Stimulated activated CD8-positive, alpha-beta memory T cell treated with anti-CD3 and anti-CD28 coated beads, Interleukin-2, amount 100 ng/mL, for 48 hours (primary cell): ENCODE measurements at regions not wholly inside any gene's neighbourhood (a gene's known extent, or its start where the extent isn't known, plus 50 kb on each side); places are given as distances from the start of the nearest gene placed in this dataset.

Experiments used
- DNase-seq, 2 donors: peaks; one replicate each; pipeline ENCODE4 v3.0.0-alpha.2; 2020; ENCODE audit warnings: low read depth in 2 of 2

DNA sequence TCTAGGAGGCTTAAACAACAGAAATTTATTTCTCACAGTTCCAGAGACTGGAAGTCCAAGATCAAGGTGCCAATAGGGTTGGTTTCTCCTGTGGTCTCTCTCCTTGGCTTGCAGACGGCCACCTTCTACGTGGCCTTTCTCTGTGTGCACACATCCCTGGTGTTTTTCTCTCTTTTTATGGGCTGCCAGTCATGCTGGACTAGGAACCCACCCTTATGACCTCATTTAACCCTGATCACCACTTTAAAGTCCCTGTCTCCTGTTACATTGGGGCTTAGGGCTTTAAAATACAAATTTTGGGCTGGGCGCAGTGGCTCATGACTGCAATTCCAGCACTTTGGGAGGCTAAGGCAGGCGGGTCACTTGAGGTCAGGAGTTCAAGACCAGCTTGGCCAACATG, 157.1 kb downstream of the TLE1 start:
- DNase-seq, result no peak

DNA sequence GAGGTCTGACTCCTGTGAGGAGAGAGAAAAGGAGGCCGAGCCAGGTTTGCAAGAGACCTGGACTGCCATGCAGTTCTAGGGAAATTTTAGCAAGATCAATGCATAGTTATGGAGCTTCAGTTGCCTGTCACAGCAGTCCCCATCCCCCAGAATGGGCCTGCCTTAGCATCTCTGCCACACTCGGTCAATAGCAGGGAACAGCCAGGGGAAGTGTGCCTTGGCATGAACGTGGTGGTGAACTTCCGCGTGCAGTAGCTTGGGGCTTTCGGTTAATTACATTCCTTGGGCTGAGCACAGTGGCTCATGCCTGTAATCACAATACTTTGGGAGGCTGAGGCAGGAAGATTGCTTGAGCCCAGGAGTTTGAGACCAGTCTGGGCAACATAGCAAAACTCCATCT, 157.8 kb downstream of the TLE1 start:
- DNase-seq, result no peak

DNA sequence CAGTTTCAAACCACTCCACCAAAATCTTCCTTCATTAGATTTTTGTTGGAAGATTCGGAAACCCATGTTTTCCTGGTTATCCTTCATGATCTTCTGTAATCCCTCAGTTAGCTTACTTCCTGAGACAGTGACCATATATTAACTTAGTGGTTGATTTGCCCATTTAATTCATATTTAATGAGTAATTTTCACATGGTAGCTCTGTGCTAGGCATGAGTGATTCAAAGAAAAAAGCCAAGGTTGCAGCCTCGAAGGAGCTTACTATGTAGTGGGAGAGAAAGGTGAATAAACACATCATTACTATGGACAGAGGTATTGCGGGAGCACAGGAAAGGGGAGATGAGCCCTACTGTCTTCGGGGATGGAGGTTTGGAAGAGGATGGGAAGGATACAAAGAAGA, 158.5 kb downstream of the TLE1 start:
- no peak for DNase-seq

GRCh38 chr9:81530310-81530810, 159.0 kb downstream of the TLE1 start:
- no peak for DNase-seq

GRCh38 chr9:81529556-81530193, 159.7 kb downstream of the TLE1 start:
- DNase-seq, result no peak

GRCh38 chr9:81526587-81526986, 162.8 kb downstream of the TLE1 start:
- DNase-seq, result no peak

DNA sequence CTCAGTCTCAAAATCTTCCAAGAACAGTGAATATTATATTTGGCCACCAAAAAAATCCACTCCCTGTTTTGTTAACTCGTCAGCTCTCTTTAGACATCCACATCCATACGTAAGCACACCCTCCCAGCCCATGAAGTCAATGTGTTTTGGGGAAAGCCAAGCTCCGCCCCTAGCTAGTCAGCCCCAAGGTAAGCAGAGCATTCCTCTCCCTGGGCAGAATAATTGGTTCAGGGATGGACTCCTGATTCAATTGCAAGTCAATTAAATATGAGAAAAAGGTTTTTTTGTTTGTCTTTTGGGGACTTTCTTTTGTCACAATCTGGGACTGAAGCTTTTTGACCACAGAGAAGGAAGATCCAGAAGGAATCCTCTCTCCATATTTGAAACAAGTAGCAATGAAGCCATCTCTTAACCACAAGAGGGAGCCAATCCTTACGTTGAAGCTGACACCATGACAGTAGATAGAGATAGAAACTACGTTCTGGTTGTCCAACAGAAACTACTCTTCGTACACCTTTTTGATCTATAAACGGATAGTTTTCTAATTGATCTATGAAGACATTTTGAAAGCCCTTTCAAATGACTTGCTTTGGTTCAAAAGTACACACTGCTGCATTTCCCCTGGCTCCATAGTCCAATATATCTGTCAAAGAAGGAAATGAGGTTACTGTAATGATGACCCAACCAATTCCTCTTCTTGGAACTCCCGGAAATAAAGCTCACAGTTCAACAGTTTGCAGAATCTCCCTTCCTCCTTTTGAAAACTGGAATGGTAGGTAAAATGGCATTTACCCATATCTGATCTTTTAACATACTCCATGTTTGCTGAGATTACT, 166.4 kb downstream of the TLE1 start:
- DNase-seq, result no peak

DNA sequence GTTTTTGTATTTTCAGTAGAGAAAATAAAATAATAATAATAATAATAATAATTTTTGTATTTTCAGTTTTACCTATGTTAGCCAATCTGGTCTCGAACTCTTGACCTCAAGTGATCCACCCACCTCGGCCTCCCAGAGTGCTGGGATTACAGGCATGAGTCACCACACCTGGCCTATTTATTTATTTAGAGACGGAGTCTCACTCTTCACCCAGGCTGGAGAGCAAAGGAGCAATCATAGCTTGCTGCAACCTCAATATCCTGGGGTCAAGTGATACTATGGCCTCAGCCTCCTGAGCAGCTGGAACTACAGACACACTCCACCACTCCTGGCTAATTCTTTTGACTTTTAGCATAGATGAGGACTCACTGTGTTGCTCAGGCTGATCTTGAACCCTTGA, 167.5 kb downstream of the TLE1 start:
- DNase-seq, result no peak

- DNase-seq, result no peak
Measured at GRCh38 chr9:81519816-81520495, 169.4 kb downstream of the TLE1 start.

GRCh38 chr9:81517954-81518353, 171.4 kb downstream of the TLE1 start:
- DNase-seq, result no peak

GRCh38 chr9:81513059-81513458, 176.3 kb downstream of the TLE1 start:
- no peak for DNase-seq

- DNase-seq, result no peak
Measured at GRCh38 chr9:81512641-81513040, 176.7 kb downstream of the TLE1 start.

DNA sequence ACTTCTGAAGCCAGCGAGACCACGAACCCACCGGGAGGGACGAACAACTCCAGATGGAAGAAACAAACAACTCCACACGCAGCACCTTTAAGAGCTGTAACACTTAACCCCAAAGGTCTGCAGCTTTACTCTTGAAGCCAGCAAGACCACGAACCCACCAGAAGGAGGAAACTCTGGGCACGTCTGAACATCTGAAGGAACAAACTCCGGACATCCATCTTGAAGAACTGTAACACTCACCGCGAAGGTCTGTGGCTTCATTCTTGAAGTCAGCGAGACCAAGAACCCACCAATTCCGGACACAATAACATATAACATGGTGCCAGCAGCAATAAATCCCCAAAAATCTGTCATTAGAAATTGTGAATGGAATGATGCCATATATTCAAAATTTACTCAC, 180.9 kb downstream of the TLE1 start:
- DNase-seq, result no peak

DNA sequence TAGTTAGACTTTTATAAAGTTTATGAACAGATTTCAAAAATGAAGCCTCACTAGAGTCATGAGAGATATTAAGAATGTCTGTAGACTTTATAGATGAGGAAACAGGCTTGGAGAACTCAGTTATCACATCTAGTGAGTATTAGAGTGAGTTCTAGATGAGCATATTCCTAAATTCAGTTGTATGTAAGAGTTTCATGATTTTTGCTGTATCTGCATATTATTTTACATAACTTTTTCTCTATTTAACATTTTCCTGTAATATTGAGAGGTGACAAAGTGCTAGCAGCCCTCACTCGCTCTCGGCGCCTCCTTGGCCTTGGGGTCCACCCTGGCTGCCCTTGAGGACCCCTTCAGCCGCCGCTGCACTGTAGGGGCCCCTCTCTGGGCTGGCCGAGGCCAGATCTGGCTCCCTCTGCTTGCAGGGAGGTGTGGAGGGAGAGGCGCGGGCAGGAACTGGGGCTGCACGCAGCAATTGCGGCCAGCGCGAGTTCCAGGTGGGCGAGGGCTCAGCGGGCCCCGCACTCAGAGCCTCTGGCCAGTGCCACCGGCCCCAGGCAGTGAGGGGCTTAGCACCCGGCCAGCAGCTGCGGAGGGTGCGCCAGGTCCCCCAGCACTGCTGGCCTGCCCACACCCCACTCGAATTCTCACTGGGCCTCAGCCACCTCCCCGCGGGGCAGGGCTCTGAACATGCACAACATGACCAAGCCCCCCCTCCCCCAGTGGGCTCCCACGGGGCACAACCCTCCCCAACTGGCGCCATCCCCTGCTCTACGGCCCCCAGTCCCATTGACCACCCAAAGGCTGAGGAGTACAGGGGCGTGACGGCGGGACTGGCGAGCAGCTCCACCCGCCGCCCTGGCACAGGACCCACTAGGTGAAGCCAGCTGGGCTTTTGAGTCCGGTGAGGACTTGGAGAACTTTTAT, 182.1 kb downstream of the TLE1 start:
- DNase-seq, result no peak

DNA sequence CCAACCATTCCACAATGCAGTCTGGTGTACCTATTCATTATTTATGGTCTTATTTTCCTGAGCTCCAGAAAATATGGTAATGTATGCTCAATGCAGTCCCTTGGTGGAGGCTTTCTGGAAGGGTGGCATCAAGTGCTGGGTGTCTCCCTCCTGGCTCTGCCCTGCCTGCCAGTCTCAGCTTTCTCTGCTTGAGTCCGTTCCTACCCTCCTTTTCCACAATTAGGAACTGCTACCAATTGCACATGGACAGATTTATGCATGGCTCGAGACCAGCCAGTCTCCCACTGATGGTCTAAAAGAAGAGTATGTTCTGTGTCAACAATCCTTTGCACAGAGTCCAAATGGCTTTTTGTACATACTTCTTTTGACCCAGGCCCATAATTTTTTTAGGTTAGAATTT, 189.8 kb downstream of the TLE1 start:
- no peak for DNase-seq

DNA sequence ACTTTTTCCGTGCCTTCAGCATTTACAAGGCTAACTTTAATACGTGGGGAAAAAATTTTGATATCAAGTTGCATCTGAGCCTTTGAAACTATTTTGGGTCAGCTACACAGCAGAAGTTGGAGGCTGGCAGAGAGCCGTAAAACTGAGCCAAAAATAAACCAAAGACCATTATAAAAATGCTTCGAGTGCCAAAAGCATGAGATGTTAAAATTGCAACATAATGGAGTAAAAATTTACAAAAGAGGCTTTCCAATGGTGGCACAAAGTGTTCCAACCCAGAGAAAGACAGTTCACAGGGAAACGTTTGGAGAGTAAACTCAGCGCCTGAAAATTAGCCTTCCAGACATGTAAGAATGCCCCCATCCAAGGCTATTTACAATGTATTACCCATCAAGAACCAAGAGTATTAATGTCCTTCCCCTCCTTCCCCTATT, 190.3 kb downstream of the TLE1 start:
- no peak for DNase-seq

GRCh38 chr9:81498576-81498975, 190.8 kb downstream of the TLE1 start:
- DNase-seq, result no peak

GRCh38 chr9:81497091-81497490, 192.3 kb downstream of the TLE1 start:
- no peak for DNase-seq

DNA sequence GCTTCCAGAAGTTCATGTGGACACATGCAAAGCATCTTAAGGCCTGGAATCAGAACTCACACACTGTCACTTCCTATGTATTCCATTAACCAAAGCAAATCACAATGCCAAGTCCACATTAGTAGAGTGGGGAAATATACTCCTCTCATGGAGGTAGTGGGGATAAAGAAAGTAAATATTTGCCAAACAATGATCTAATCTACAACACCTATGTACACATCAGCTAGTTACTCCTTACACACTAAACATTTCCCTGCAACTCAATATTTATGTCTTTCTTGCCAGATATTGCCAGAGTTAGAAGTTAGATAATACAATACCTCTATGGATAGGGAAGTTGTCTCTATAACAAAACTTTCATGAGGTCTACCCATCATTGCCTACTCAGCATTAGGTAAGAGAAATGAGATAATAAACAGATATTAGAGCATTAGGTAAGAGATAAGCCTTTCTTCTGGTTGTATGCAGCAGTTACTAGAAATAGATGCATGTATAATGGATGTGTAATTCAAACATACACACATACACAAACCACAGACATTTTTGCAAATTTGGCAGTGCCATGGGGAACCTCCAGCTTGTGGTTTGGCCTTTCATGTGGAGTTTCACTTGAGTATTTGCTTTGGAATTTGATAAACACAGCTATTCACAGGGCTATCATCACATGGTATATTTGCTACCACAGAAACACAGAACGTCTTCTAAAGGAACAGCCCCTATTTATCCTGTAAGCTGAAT, 196.5 kb downstream of the TLE1 start:
- no peak for DNase-seq

- DNase-seq, result no peak
Measured at GRCh38 chr9:81490605-81491331, 198.6 kb downstream of the TLE1 start.
